DMS153 treated with DMSO at 0.1 percent for 48 hours (cell line): ENCODE measurements at regions not wholly inside any gene's neighbourhood (a gene's known extent, or its start where the extent isn't known, plus 50 kb on each side); places are given as distances from the start of the nearest gene placed in this dataset.
"Not testable (repeated sequence)": the region's sequence is repeated elsewhere in the genome, so short reads cannot be mapped to it uniquely, and the experiment has no call there.

Source experiments
- DNase-seq: peaks from one replicate; lab custom pipeline; 2025; ENCODE audit not compliant: unreplicated experiment; lab: John Stamatoyannopoulos, UW

GRCh38 chr5:158039441-158039840 lies 180.5 kb upstream of the CLINT1 start:
- no peak for DNase-seq

- DNase-seq: not testable (repeated sequence)
Measured at GRCh38 chr5:158036983-158037595, 178.1 kb upstream of the CLINT1 start.

GRCh38 chr5:158034586-158034985 lies 175.6 kb upstream of the CLINT1 start:
- not testable (repeated sequence) for DNase-seq

- no peak for DNase-seq
Measured at GRCh38 chr5:158033724-158034123, 174.8 kb upstream of the CLINT1 start.

GRCh38 chr5:158033076-158033475 lies 174.1 kb upstream of the CLINT1 start:
- DNase-seq: no peak

GRCh38 chr5:158032246-158032645 lies 173.3 kb upstream of the CLINT1 start:
- DNase-seq: no peak

GRCh38 chr5:158027806-158028775 lies 169.1 kb upstream of the CLINT1 start:
- no peak for DNase-seq

GRCh38 chr5:158026304-158027031 lies 167.5 kb upstream of the CLINT1 start:
- DNase-seq: no peak

GRCh38 chr5:158023266-158023665 lies 164.3 kb upstream of the CLINT1 start:
- DNase-seq: no peak

GRCh38 chr5:158022837-158023236 lies 163.9 kb upstream of the CLINT1 start:
- DNase-seq: no peak

- DNase-seq: no peak
Measured at GRCh38 chr5:158022393-158022792, 163.4 kb upstream of the CLINT1 start.

GRCh38 chr5:158020555-158021418 lies 161.8 kb upstream of the CLINT1 start:
- no peak for DNase-seq

- no peak for DNase-seq
Measured at GRCh38 chr5:158017469-158017868, 158.5 kb upstream of the CLINT1 start.

GRCh38 chr5:158014372-158014771 lies 155.4 kb upstream of the CLINT1 start:
- no peak for DNase-seq

GRCh38 chr5:158013939-158014338 lies 155.0 kb upstream of the CLINT1 start:
- DNase-seq: no peak

GRCh38 chr5:158013303-158013702 lies 154.4 kb upstream of the CLINT1 start:
- no peak for DNase-seq

GRCh38 chr5:158011422-158011821 lies 152.5 kb upstream of the CLINT1 start:
- no peak for DNase-seq

- DNase-seq: no peak
Measured at GRCh38 chr5:158010831-158011230, 151.9 kb upstream of the CLINT1 start.

- DNase-seq: no peak
Measured at GRCh38 chr5:158007336-158007735, 148.4 kb upstream of the CLINT1 start.

- DNase-seq: no peak
Measured at GRCh38 chr5:157999696-158000095, 140.8 kb upstream of the CLINT1 start.
